HCT116 (cell line): ENCODE measurements at regions not wholly inside any gene's neighbourhood (a gene's known extent, or its start where the extent isn't known, plus 50 kb on each side); places are given as distances from the start of the nearest gene placed in this dataset.

ENCODE experiments used
- ATAC-seq: fragments of 200-7000 bp; cut with Tn5 transposase; 2 replicates; pipeline ENCODE4 v1.9.1; 2020; ENCODE audit warnings: mild to moderate bottlenecking, moderate library complexity
- BruUV-seq: library from RNA; stranded (reverse); fragments of 400-500 nt; replicated peaks from 2 replicates; lab custom pipeline; 2021; lab: Mats Ljungman, UMichigan
- CTCF ChIA-PET: fragments of 300-600 bp; sonication (Branson Sonifier 250); formaldehyde crosslinking; loops from one replicate; lab custom pipeline; 2021; ENCODE audit warnings: antibody characterized with exemption; lab: Charles Lee
- POLR2A ChIA-PET: fragments of 300-600, 350-600 bp; sonication (Branson Sonifier 250); formaldehyde crosslinking; loops from one replicate; lab custom pipeline; 2021; ENCODE audit warnings: antibody characterized with exemption; lab: Charles Lee
- RAD21 ChIA-PET, 2 experiments: fragments of 300-600 bp; sonication (Branson Sonifier 250); formaldehyde crosslinking; loops; one replicate each; lab custom pipeline; 2023; ENCODE audit warnings: low total read pairs in 2 of 2; ENCODE audit not compliant: uncharacterized antibody in 2 of 2, unreplicated experiment in 2 of 2, low non-redundant PET in 1 of 2; lab: Charles Lee
- DNase-seq: peaks from one replicate; pipeline ENCODE4 v3.0.0-alpha.2; 2010; ENCODE audit warnings: low read depth, low spot score
- H2AFZ ChIP-seq: fragments of 200-600 bp; shearing (Covaris generic), sonication (generic); 2 replicates; pipeline ENCODE4 v1.6.1; 2017; ENCODE audit warnings: low read depth, mixed run types, mixed read lengths, antibody characterized with exemption, low read length; ENCODE audit not compliant: poor library complexity, severe bottlenecking
- H3K27ac ChIP-seq: 2 replicates; pipeline ENCODE4 v1.5.1; 2012; ENCODE audit warnings: low read depth, low read length
- H3K27me3 ChIP-seq: fragments of 200-600 bp; sonication (generic); 2 replicates; pipeline ENCODE4 v1.6.1; 2016; ENCODE audit warnings: mixed run types, low read length, mixed read lengths; ENCODE audit not compliant: insufficient read depth
- H3K36me3 ChIP-seq, 2 experiments: fragments of 200-500 bp in 1 of 2; fragments of 200-600 bp in 1 of 2; sonication (Bioruptor generic) in 1 of 2; sonication (generic) in 1 of 2; 2 replicates each; pipeline versions ENCODE4 v1.5.1 to v1.6.1; 2014 to 2016; ENCODE audit warnings: low read length in 2 of 2, inconsistent platforms in 1 of 2, mixed read lengths in 1 of 2, mixed run types in 1 of 2; ENCODE audit not compliant: insufficient read depth in 2 of 2, control insufficient read depth in 1 of 2
- H3K4me1 ChIP-seq, 2 experiments: fragments of 200-600 bp in 1 of 2; sonication (generic) in 1 of 2; 2 replicates each; pipeline versions ENCODE4 v1.5.1 to v1.6.1; 2012 to 2017; ENCODE audit warnings: low read length in 2 of 2, inconsistent platforms in 1 of 2, mild to moderate bottlenecking in 1 of 2, mixed read lengths in 1 of 2, mixed run types in 1 of 2, moderate library complexity in 1 of 2; ENCODE audit not compliant: insufficient read depth in 2 of 2, control insufficient read depth in 1 of 2
- H3K4me2 ChIP-seq: fragments of 200-600 bp; sonication (generic); 2 replicates; pipeline ENCODE4 v1.6.1; 2017; ENCODE audit warnings: mixed run types, low read length, mixed read lengths
- H3K4me3 ChIP-seq, 2 experiments: fragments of 200-600 bp in 1 of 2; sonication (generic) in 1 of 2; replicated peaks in 1 of 2; 2 replicates each; pipeline ENCODE4 v1.5.1; 2011 to 2016; ENCODE audit warnings: low read length in 2 of 2, control low read depth in 1 of 2, low read depth in 1 of 2, mild to moderate bottlenecking in 1 of 2, mixed read lengths in 1 of 2, mixed run types in 1 of 2
- H3K79me2 ChIP-seq: fragments of 200-600 bp; sonication (generic); 2 replicates; pipeline ENCODE4 v1.6.1; 2017; ENCODE audit warnings: mild to moderate bottlenecking, mixed run types, low read length, moderate library complexity, mixed read lengths; ENCODE audit not compliant: insufficient read depth
- H3K9ac ChIP-seq: fragments of 200-600 bp; sonication (generic); 2 replicates; pipeline ENCODE4 v1.6.1; 2016; ENCODE audit warnings: low read length, mixed read lengths
- H3K9me2 ChIP-seq: fragments of 200-600 bp; sonication (generic), shearing (Covaris generic); 2 replicates; pipeline ENCODE4 v1.6.1; 2017; ENCODE audit warnings: mixed run types, mild to moderate bottlenecking, moderate library complexity; ENCODE audit not compliant: insufficient read depth
- H3K9me3 ChIP-seq, 2 experiments: fragments of 200-500 bp in 1 of 2; fragments of 200-600 bp in 1 of 2; sonication (Bioruptor generic) in 1 of 2; sonication (generic) in 1 of 2; 2 replicates each; pipeline ENCODE4 v1.6.1; 2014 to 2017; ENCODE audit warnings: low read length in 2 of 2, mixed read lengths in 2 of 2, inconsistent platforms in 1 of 2, low read depth in 1 of 2, mild to moderate bottlenecking in 1 of 2, mixed run types in 1 of 2, moderate library complexity in 1 of 2; ENCODE audit not compliant: control insufficient read depth in 1 of 2, insufficient read depth in 1 of 2
- H4K20me1 ChIP-seq: fragments of 200-600 bp; sonication (generic), shearing (Covaris generic); 2 replicates; pipeline ENCODE4 v1.6.1; 2017; ENCODE audit warnings: mixed run types, mild to moderate bottlenecking, moderate library complexity; ENCODE audit not compliant: insufficient read depth
- CBX3 ChIP-seq: IDR thresholded peaks from 2 replicates; pipeline ENCODE4 v1.6.1; 2012; ENCODE audit warnings: low read depth
- CEBPB ChIP-seq: IDR thresholded peaks from 2 replicates; pipeline ENCODE4 v1.6.1; 2012; ENCODE audit warnings: low read depth
- ELF1 ChIP-seq: IDR thresholded peaks from 2 replicates; pipeline ENCODE4 v1.6.1; 2012; ENCODE audit warnings: low read depth, borderline replicate concordance
- FOSL1 ChIP-seq: IDR thresholded peaks from 2 replicates; pipeline ENCODE4 v1.6.1; 2012; ENCODE audit warnings: low read depth
- JUND ChIP-seq: IDR thresholded peaks from 2 replicates; pipeline ENCODE4 v1.6.1; 2012
- RAD21 ChIP-seq: IDR thresholded peaks from 2 replicates; pipeline ENCODE4 v1.6.1; 2012; ENCODE audit warnings: low read depth, mild to moderate bottlenecking
- SRF ChIP-seq: IDR thresholded peaks from 2 replicates; pipeline ENCODE4 v1.6.1; 2012; ENCODE audit warnings: low read depth
- YY1 ChIP-seq: IDR thresholded peaks from 2 replicates; pipeline ENCODE4 v1.6.1; 2011; ENCODE audit warnings: low read length, low read depth, moderate library complexity, mild to moderate bottlenecking; ENCODE audit not compliant: insufficient replicate concordance; ENCODE audit errors: extremely low read depth
- ZNF274 ChIP-seq: fragments of 200-500 bp; sonication (Bioruptor generic); IDR thresholded peaks from 2 replicates; pipeline ENCODE4 v1.6.1; 2014; ENCODE audit warnings: mild to moderate bottlenecking, low read depth, low read length, inconsistent platforms
- intact Hi-C: fragments of 100-400 bp; cut with micrococcal nuclease; formaldehyde crosslinking; loops from 2 replicates; pipeline ENCODE4 v1.10.0; 2022
- TF ChIP-seq, protein P1 (sequence below): IDR thresholded peaks from 2 replicates; pipeline ENCODE4 v1.6.1; 2012; ENCODE audit warnings: low read depth
- TF ChIP-seq, protein P2 (sequence below): IDR thresholded peaks from 2 replicates; pipeline ENCODE4 v1.6.1; 2012
- TF ChIP-seq, protein P3 (sequence below): IDR thresholded peaks from 2 replicates; pipeline ENCODE4 v1.6.1; 2012
- TF ChIP-seq, protein P4 (sequence below), 3 experiments: fragments of 200-600 bp in 1 of 3; sonication (generic) in 1 of 3; IDR thresholded peaks in 2 of 3; conservative IDR thresholded peaks in 1 of 3; 2 replicates each; pipeline ENCODE4 v1.5.1; 2012 to 2017; ENCODE audit warnings: low read depth in 2 of 3, low read length in 2 of 3, antibody characterized with exemption in 1 of 3, borderline replicate concordance in 1 of 3, control low read depth in 1 of 3, mild to moderate bottlenecking in 1 of 3, mixed read lengths in 1 of 3, mixed run types in 1 of 3, moderate library complexity in 1 of 3; ENCODE audit not compliant: insufficient read depth in 1 of 3

DNA sequence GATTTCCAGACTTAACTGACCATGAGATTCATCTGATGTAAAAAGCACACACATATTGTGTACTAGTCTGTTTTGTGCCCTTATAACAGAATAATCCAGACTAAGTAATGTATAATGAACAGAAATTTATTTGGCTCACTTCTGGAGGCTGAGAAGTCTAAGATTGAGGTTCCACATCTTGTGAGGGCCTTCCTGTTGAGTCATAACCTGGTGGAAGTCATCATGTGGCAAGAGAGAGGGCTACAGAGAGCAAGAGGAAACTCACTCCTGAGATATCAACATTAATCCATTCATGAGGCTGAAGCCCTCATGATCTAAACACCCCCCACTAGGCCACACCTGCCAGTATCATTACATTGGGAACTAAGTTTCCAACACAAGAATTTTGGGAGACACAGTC lies 977.6 kb downstream of the MCTP2 start:
- BruUV-seq: no TSS peak
- POLR2A ChIA-PET: no interaction called here

DNA sequence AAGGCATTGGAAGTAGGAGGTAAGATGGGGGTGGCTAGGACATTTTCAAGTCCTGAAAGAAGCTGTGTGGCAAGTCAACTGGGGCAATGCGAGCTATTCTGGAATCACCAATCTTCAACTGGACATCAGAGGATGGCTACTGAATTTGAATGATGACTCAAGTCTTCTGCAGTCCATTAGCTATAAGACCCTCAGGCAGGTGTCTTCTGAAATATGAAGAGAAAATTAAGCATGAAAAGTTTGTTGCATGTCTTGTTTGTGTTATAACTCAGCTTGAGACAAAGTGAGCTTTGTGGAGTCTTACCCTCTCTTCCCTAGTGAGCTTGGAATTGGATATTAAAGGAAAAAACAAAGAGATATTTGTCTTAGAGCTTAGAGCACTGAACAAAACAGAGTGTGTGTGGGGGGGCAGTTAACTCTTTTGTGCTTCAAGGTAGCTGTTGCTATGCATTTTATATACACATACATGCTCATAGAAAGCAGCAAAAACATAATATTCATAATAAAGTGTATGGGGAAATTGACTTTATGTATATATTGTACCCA lies 979.1 kb downstream of the MCTP2 start:
- ATAC-seq (no peak), DNase-seq (no peak)
- Histone ChIP-seq H3K36me3 (no peaks in the 10 kb centered on the region), H3K9me3 (no peaks in the 10 kb centered on the region), H2AFZ (no peak overlapping the region), H3K9me2 (no peaks in the 10 kb centered on the region), H3K9ac (no peak overlapping the region), H3K4me3 (no peak overlapping the region), H3K79me2 (no peaks in the 10 kb centered on the region), H3K27ac (no peak overlapping the region), H3K4me2 (no peak overlapping the region), H3K27me3 (no peaks in the 10 kb centered on the region), H3K4me1 (no peaks in the 10 kb centered on the region), H4K20me1 (no peaks in the 10 kb centered on the region)
- no peak for TF ChIP-seq JUND
- TF ChIP-seq, protein P1, sequence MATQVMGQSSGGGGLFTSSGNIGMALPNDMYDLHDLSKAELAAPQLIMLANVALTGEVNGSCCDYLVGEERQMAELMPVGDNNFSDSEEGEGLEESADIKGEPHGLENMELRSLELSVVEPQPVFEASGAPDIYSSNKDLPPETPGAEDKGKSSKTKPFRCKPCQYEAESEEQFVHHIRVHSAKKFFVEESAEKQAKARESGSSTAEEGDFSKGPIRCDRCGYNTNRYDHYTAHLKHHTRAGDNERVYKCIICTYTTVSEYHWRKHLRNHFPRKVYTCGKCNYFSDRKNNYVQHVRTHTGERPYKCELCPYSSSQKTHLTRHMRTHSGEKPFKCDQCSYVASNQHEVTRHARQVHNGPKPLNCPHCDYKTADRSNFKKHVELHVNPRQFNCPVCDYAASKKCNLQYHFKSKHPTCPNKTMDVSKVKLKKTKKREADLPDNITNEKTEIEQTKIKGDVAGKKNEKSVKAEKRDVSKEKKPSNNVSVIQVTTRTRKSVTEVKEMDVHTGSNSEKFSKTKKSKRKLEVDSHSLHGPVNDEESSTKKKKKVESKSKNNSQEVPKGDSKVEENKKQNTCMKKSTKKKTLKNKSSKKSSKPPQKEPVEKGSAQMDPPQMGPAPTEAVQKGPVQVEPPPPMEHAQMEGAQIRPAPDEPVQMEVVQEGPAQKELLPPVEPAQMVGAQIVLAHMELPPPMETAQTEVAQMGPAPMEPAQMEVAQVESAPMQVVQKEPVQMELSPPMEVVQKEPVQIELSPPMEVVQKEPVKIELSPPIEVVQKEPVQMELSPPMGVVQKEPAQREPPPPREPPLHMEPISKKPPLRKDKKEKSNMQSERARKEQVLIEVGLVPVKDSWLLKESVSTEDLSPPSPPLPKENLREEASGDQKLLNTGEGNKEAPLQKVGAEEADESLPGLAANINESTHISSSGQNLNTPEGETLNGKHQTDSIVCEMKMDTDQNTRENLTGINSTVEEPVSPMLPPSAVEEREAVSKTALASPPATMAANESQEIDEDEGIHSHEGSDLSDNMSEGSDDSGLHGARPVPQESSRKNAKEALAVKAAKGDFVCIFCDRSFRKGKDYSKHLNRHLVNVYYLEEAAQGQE: no peak
- TF ChIP-seq, protein P2, sequence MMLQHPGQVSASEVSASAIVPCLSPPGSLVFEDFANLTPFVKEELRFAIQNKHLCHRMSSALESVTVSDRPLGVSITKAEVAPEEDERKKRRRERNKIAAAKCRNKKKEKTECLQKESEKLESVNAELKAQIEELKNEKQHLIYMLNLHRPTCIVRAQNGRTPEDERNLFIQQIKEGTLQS: no peak
- TF ChIP-seq CBX3: no peak
- TF ChIP-seq ELF1: no peak
- TF ChIP-seq, protein P3, sequence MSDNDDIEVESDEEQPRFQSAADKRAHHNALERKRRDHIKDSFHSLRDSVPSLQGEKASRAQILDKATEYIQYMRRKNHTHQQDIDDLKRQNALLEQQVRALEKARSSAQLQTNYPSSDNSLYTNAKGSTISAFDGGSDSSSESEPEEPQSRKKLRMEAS: no peak
- no peak for TF ChIP-seq YY1
- TF ChIP-seq ZNF274: no peak
- TF ChIP-seq SRF: no peak
- no peak for TF ChIP-seq CEBPB
- no peak for TF ChIP-seq RAD21
- TF ChIP-seq, protein P4, sequence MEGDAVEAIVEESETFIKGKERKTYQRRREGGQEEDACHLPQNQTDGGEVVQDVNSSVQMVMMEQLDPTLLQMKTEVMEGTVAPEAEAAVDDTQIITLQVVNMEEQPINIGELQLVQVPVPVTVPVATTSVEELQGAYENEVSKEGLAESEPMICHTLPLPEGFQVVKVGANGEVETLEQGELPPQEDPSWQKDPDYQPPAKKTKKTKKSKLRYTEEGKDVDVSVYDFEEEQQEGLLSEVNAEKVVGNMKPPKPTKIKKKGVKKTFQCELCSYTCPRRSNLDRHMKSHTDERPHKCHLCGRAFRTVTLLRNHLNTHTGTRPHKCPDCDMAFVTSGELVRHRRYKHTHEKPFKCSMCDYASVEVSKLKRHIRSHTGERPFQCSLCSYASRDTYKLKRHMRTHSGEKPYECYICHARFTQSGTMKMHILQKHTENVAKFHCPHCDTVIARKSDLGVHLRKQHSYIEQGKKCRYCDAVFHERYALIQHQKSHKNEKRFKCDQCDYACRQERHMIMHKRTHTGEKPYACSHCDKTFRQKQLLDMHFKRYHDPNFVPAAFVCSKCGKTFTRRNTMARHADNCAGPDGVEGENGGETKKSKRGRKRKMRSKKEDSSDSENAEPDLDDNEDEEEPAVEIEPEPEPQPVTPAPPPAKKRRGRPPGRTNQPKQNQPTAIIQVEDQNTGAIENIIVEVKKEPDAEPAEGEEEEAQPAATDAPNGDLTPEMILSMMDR (IDR thresholded peaks at IDR 0.05 in 2 of 3, conservative IDR thresholded peaks at IDR 0.05 in 1 of 3; ENCODE audit: borderline replicate concordance in 1 of 3, insufficient read depth in 1 of 3, low read depth in 2 of 3, low read length in 2 of 3): no peak
- RAD21 ChIA-PET: no interaction called here
- intact Hi-C loops: no loop called here
- no TSS peak for BruUV-seq
- CTCF ChIA-PET: no interaction called here
- POLR2A ChIA-PET: no interaction called here

More for the DNA sequence above, 977.6 kb downstream of the MCTP2 start:
- no peak for TF ChIP-seq ELF1
- no peak for TF ChIP-seq FOSL1
- RAD21 ChIA-PET: no interaction called here
- ATAC-seq (no peak), DNase-seq (no peak)
- Histone ChIP-seq H4K20me1 (no peaks in the 10 kb centered on the region), H3K4me2 (no peak overlapping the region), H3K9ac (no peak overlapping the region), H3K27ac (no peak overlapping the region), H3K4me3 (no peak overlapping the region), H3K36me3 (no peaks in the 10 kb centered on the region), H3K27me3 (no peaks in the 10 kb centered on the region), H3K4me1 (no peaks in the 10 kb centered on the region), H3K9me2 (no peaks in the 10 kb centered on the region), H3K9me3 (no peaks in the 10 kb centered on the region), H2AFZ (no peak overlapping the region), H3K79me2 (no peaks in the 10 kb centered on the region)
- CTCF ChIA-PET: no interaction called here
- intact Hi-C loops: no loop called here
